Bone marrow (tissue), 2 donors: ENCODE measurements at regions not wholly inside any gene's neighbourhood (a gene's known extent, or its start where the extent isn't known, plus 50 kb on each side); places are given as distances from the start of the nearest gene placed in this dataset.

Experiments
- DNase-seq, 2 donors: peaks; one replicate each; lab custom pipeline; 2025; lab: John Stamatoyannopoulos, UW

- DNase-seq, result no peak
These were observed 591.9 kb upstream of the MGMT start for GRCh38 chr10:128875030-128875744.

GRCh38 chr10:128875956-128876736 lies 590.9 kb upstream of the MGMT start:
- DNase-seq, result no peak

DNA sequence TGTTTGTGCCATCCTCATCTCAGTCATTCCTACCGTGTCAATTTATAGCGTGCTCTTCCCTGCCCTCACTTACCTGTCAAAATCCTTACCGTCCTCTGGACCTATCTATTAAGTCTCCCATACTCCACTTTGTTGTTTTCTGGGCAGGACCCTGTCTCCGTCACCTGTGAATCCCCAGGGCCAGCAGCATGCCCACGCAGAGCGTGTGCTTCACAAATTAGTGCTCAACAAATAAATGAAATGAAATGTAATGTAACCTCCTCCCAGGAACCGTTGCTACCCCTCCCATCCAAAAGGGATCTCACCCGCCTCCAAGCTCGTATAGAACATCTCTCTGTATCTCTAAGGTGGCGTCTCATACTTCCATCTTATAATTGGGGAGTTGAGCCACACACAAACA lies 589.9 kb upstream of the MGMT start:
- no peak for DNase-seq

GRCh38 chr10:128877936-128878335 lies 589.1 kb upstream of the MGMT start:
- DNase-seq, result no peak

- no peak for DNase-seq
These were observed 588.0 kb upstream of the MGMT start for GRCh38 chr10:128879030-128879429.

- DNase-seq, result no peak
These were observed 587.5 kb upstream of the MGMT start for GRCh38 chr10:128879441-128880140.

DNA sequence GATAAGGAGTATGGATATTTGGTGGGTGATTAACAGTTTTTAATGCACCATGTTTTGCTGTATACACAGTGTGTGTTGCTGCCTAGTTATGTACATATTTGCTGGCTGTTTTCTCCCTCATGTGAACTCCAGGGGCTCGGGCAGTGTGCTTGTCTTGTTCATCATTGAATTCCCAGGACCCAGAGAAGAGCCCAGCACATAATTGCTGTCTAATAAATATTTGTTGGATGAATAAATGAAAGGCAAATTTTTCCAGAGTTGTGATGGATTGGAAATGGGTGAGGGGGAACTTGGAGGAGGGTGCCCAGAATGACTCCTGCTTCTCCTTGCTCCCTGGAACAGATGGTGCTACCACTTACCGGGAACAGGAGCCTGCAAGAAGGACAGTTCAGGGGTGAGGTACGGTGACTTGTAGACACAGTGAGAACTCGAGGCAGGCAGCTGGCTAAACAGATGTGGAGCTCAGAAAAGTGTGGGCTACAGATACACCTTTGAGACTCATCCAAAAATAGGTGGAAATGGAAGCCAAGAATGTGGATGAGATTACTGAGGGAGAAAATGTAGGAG lies 586.8 kb upstream of the MGMT start:
- no peak for DNase-seq

DNA sequence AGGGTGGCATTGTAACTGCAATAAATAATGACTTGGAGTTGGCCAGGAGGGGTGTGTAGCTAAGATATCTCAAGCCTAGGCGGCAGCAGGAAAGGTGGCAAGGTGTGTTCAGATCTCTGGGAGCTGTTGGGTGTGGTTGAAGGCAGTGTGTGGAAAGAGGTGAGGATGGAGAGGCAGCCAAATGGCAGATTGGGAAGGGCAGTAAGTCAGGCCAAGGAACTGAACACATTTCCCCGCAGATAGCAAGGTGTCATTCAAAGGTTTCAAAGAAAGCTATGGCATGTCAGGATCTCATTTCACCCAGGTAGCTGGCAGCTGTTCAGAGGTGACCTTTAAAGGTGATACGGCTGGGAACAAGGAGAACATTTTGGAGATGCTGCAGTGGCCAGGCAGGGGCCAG lies 586.0 kb upstream of the MGMT start:
- DNase-seq, result no peak

DNA sequence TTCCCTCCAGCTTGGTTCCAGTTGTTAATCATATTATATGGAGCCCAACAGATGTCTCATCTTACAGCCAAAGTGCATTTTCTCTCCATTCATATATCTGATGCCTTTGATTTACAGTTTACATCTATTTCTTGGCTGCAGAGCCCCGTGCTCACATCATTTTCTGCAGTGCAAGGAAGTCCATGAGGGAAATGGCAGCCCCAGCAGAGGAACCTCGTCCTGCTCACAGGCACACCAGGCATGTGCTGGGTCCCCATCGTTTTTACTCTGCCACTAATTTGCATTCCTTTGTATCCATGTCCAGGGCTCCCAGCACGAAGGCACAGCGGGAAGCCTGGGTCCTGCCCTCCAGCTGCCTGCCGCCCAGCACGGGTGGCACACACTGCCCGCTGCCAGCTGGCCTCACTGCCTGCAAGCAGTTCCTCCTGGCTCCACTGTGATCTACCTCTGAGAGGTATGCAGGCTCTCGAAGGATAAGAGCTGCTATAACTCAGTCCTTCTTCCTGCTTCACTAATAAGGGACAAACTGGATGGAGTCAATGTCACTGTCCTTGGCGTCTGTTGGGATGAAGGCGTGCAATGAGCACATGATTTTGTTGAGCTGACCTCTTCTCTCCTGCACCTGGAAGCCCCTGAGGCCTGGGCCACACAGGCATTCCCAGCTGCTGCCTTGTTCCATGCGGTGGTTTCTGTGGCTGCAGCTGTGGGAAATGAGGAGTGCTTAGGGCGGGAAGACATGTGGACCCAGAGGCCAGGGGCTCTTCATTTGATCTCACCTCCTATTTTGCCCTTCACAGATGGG lies 583.6 kb upstream of the MGMT start:
- DNase-seq, result no peak

- no peak for DNase-seq
These were observed 583.0 kb upstream of the MGMT start for GRCh38 chr10:128884033-128884425.

GRCh38 chr10:128884496-128885072 lies 582.5 kb upstream of the MGMT start:
- DNase-seq, result no peak

GRCh38 chr10:128885573-128886555 lies 581.2 kb upstream of the MGMT start:
- DNase-seq, result no peak

- DNase-seq, result no peak
These were observed 579.2 kb upstream of the MGMT start for GRCh38 chr10:128887856-128888255.

DNA sequence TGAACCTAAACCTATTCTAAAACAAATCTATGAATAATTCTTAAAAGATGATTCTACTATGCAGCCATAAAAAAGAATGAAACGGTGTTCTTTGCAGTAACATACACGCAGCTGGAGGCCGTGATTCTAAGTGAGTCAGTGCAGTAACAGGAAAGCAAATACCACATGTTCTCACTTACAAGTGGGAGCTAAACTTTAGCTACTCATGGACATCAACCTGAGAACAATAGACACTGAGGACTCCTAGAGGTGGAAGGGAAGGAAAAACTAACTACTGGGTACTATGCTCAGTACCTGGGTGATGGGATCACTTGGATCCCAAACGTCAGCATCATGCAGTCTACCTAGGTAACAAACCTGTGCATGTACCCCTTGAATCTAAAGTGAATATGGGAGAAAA lies 575.0 kb upstream of the MGMT start:
- DNase-seq, result no peak

GRCh38 chr10:128894641-128895040 lies 572.4 kb upstream of the MGMT start:
- DNase-seq, result no peak

DNA sequence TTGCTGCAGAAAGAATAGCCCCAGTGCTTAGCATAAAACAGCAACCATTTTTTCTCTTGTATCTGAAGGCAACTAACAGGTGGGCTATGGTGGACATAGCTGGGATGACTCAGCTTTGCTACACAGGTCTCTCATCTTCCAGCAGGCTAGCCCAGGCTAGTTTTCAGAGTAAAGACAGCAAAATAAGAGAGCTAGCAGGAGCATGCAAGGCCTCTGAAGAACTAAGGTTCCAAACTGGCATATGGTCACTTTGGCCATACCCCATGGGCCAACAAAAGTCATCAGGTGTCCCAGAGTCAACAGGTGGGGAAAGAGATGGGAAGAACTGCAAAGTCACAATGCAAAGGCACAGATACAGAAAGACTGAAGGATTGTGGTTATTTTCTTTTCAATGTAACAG lies 571.6 kb upstream of the MGMT start:
- DNase-seq, result no peak

GRCh38 chr10:128896116-128896795 lies 570.8 kb upstream of the MGMT start:
- DNase-seq, result no peak

DNA sequence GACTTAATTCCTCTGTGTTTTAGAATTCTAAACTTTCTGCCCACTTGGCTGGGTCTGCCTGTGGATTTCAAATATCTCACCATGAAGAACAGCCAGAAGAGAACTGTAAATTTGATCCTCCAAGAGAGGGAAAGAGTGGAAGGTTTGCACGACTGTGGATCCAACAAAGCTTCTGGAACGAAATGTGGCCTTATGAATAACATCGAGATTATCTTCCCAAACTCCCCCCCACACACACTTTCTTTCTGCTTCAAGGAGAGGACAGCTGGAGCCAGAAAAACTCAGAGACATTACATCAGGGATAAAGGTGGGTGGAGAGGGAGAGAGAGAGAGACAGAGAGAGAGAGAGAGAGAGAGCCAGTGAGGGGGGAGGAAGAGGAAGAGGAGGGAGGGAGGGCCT lies 570.1 kb upstream of the MGMT start:
- DNase-seq, result no peak

- no peak for DNase-seq
These were observed 569.5 kb upstream of the MGMT start for GRCh38 chr10:128897401-128898129.
